ENCODE measurements at regions not wholly inside any gene's neighbourhood (a gene's known extent, or its start where the extent isn't known, plus 50 kb on each side); places are given as distances from the start of the nearest gene placed in this dataset.

DNA sequence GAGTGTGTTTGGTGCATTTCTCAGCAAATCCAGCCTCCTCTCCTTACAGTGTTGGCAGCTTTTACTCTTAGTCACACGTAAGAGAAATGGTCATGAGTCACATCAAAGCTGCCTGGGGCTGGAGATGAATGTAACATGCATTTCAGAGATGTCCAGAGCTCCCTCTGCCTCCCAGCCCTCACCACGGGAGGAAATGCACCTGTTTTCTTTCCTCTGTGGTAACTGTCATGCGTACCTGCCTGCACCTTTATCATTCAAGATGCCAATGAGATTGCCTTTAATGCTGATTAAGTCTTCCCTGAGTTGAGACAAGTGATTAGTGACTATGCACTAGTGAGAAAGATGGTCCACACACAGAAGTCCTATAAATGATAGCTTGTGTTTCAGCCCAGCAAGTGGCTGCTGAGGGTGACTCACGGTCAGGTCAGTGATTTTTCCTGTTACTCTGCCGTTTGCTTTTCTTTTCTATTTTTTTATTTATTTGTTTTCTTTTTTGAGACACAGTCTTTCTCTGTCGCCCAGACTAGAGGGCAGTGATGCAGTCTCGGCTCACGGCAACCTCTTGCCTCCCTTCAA, 277.3 kb upstream of the FMN2 start:
- intact Hi-C loops (cut with micrococcal nuclease) (no loop called here), in situ Hi-C loops (cut with MboI) (no loop called here)
- H3K9ac ChIP-seq (ENCODE audit: insufficient read depth in 1 of 2, low read depth in 2 of 2, low read length in 2 of 2): no peak overlapping the region
- no TSS peak for BruUV-seq (replicated peaks)
- no peak overlapping the region for H3K27ac ChIP-seq (ENCODE audit: extremely low read depth, low read depth, low read length)
- H3K4me2 ChIP-seq (ENCODE audit: insufficient read depth, low read length): no peak overlapping the region
- ChIA-PET CTCF (ENCODE audit: low intra/inter-chr PET ratio) (interaction anchor here (0.7 kb wide), 1 partner anchor 1947 kb away, joined by 4 read pairs; no protein-coding TSS in a partner anchor), POLR2A (no interaction called here)
- no peak for FAIRE-seq
- no peak overlapping the region for H2AFZ ChIP-seq (ENCODE audit: low read depth, low read length)
- no peak for ATAC-seq
- no peaks in the 10 kb centered on the region for H3K9me1 ChIP-seq (ENCODE audit: control insufficient read depth, insufficient read depth, low read length)
- no peak for DNase-seq (ENCODE audit: extremely low read depth in 1 of 4, low spot score in 3 of 4)
- no peaks in the 10 kb centered on the region for H3K9me3 ChIP-seq (replicated peaks; ENCODE audit: control insufficient read depth, insufficient read depth, low read depth, low read length)
- 3% methylated on average over 8 of the region's 8 CpGs for WGBS (ENCODE audit: insufficient coverage, low coverage, missing lambda C conversion rate)
- TF ChIP-seq KLF1 (tag; IDR thresholded peaks at IDR 0.05): no peak
- TF ChIP-seq BMI1 (IDR thresholded peaks at IDR 0.05; ENCODE audit: low read length): no peak
- TF ChIP-seq ZBED1 (IDR thresholded peaks at IDR 0.05): no peak
- TF ChIP-seq NCOA1 (IDR thresholded peaks at IDR 0.05; ENCODE audit: low read depth): no peak
- no peak for TF ChIP-seq ZBTB1 (CRISPR knock-in tag; IDR thresholded peaks at IDR 0.05; ENCODE audit: borderline replicate concordance, low read depth)
- no peak for TF ChIP-seq CTBP1 (IDR thresholded peaks at IDR 0.05; ENCODE audit: borderline replicate concordance)
- TF ChIP-seq ZNF41 (CRISPR knock-in tag; conservative IDR thresholded peaks at IDR 0.05): no peak
- no peak for TF ChIP-seq NFYB (IDR thresholded peaks at IDR 0.05; ENCODE audit: extremely low read depth, insufficient read length)
- TF ChIP-seq, protein P1, sequence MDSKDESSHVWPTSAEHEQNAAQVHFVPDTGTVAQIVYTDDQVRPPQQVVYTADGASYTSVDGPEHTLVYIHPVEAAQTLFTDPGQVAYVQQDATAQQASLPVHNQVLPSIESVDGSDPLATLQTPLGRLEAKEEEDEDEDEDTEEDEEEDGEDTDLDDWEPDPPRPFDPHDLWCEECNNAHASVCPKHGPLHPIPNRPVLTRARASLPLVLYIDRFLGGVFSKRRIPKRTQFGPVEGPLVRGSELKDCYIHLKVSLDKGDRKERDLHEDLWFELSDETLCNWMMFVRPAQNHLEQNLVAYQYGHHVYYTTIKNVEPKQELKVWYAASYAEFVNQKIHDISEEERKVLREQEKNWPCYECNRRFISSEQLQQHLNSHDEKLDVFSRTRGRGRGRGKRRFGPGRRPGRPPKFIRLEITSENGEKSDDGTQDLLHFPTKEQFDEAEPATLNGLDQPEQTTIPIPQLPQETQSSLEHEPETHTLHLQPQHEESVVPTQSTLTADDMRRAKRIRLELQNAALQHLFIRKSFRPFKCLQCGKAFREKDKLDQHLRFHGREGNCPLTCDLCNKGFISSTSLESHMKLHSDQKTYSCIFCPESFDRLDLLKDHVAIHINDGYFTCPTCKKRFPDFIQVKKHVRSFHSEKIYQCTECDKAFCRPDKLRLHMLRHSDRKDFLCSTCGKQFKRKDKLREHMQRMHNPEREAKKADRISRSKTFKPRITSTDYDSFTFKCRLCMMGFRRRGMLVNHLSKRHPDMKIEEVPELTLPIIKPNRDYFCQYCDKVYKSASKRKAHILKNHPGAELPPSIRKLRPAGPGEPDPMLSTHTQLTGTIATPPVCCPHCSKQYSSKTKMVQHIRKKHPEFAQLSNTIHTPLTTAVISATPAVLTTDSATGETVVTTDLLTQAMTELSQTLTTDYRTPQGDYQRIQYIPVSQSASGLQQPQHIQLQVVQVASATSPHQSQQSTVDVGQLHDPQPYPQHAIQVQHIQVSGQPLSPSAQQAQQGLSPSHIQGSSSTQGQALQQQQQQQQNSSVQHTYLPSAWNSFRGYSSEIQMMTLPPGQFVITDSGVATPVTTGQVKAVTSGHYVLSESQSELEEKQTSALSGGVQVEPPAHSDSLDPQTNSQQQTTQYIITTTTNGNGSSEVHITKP (IDR thresholded peaks at IDR 0.05; ENCODE audit: partially characterized antibody): no peak
- TF ChIP-seq ZNF696 (CRISPR knock-in tag; conservative IDR thresholded peaks at IDR 0.05): no peak
- H3K4me3 ChIP-seq: no peak overlapping the region
- H3K4me1 ChIP-seq (replicated peaks in 1 of 2; ENCODE audit: control insufficient read depth in 2 of 2, insufficient read depth in 2 of 2, low read length in 2 of 2): no peaks in the 10 kb centered on the region
- no peaks in the 10 kb centered on the region for H3K36me3 ChIP-seq (ENCODE audit: control insufficient read depth, insufficient read depth, low read length)
- no peaks in the 10 kb centered on the region for H4K20me1 ChIP-seq (replicated peaks; ENCODE audit: control insufficient read depth, insufficient read depth, low read length)
- no peaks in the 10 kb centered on the region for H3K27me3 ChIP-seq (ENCODE audit: control insufficient read depth in 2 of 2, insufficient read depth in 2 of 2, low read length in 2 of 2)
- no peaks in the 10 kb centered on the region for H3K79me2 ChIP-seq (ENCODE audit: control insufficient read depth, insufficient read depth, low read length)

All from K562 (cell line).